Stimulated activated CD4-positive, alpha-beta T cell treated with anti-CD3 and anti-CD28 coated beads, Interleukin-12 subunit alpha, Interleukin-12 subunit beta, amount 100 ng/mL, for 48 hours (primary cell): ENCODE measurements at regions not wholly inside any gene's neighbourhood (a gene's known extent, or its start where the extent isn't known, plus 50 kb on each side); places are given as distances from the start of the nearest gene placed in this dataset.

Experiments used
- DNase-seq, 3 donors: peaks; one replicate each; pipeline ENCODE4 v3.0.0-alpha.2; 2020; ENCODE audit warnings: low read depth in 2 of 3, low spot score in 1 of 3

- DNase-seq: no peak
Observed at GRCh38 chr5:82809420-82810143, 267.6 kb downstream of the TMEM167A start.

GRCh38 chr5:82808960-82809359, 268.2 kb downstream of the TMEM167A start:
- no peak for DNase-seq

GRCh38 chr5:82807021-82807420, 270.2 kb downstream of the TMEM167A start:
- DNase-seq: no peak

GRCh38 chr5:82806513-82806912, 270.7 kb downstream of the TMEM167A start:
- DNase-seq: no peak

- DNase-seq: no peak
Observed at GRCh38 chr5:82804155-82804690, 273.0 kb downstream of the TMEM167A start.

GRCh38 chr5:82802954-82803353, 274.2 kb downstream of the TMEM167A start:
- DNase-seq: no peak

GRCh38 chr5:82800826-82801225, 276.4 kb downstream of the TMEM167A start:
- no peak for DNase-seq

- no peak for DNase-seq
Observed at GRCh38 chr5:82799361-82800077, 277.7 kb downstream of the TMEM167A start.

- no peak for DNase-seq
Observed at GRCh38 chr5:82798676-82799075, 278.5 kb downstream of the TMEM167A start.

GRCh38 chr5:82796643-82797416, 280.4 kb downstream of the TMEM167A start:
- no peak for DNase-seq

GRCh38 chr5:82794876-82795275, 282.3 kb downstream of the TMEM167A start:
- no peak for DNase-seq

- DNase-seq: peak in 2 of 3 donors; percentile 34 to 54
Observed at GRCh38 chr5:82793808-82794419, 283.3 kb downstream of the TMEM167A start.

- no peak for DNase-seq
Observed at GRCh38 chr5:82792096-82792495, 285.1 kb downstream of the TMEM167A start.

GRCh38 chr5:82789095-82789494, 288.1 kb downstream of the TMEM167A start:
- no peak for DNase-seq

GRCh38 chr5:82786748-82787147, 290.4 kb downstream of the TMEM167A start:
- no peak for DNase-seq

GRCh38 chr5:82785882-82786509, 291.2 kb downstream of the TMEM167A start:
- DNase-seq: no peak

GRCh38 chr5:82785456-82785855, 291.7 kb downstream of the TMEM167A start:
- no peak for DNase-seq

GRCh38 chr5:82784521-82784920, 292.7 kb downstream of the TMEM167A start:
- DNase-seq: no peak

- DNase-seq: no peak
Observed at GRCh38 chr5:82777106-82777505, 300.1 kb downstream of the TMEM167A start.

- DNase-seq: no peak
Observed at GRCh38 chr5:82772281-82772680, 304.9 kb downstream of the TMEM167A start.

GRCh38 chr5:82766206-82766605, 311.0 kb downstream of the TMEM167A start:
- DNase-seq: no peak
